HG03039 (cell line): ENCODE measurements at regions not wholly inside any gene's neighbourhood (a gene's known extent, or its start where the extent isn't known, plus 50 kb on each side); places are given as distances from the start of the nearest gene placed in this dataset.
"Not testable (repeated sequence)": the region's sequence is repeated elsewhere in the genome, so short reads cannot be mapped to it uniquely, and the experiment has no call there.

Experiments used
- ATAC-seq: cut with Tn5 transposase; IDR thresholded peaks from one replicate; pipeline ENCODE4 v1.9.1; 2021; ENCODE audit warnings: mild to moderate bottlenecking, moderate library complexity; ENCODE audit not compliant: unreplicated experiment

DNA sequence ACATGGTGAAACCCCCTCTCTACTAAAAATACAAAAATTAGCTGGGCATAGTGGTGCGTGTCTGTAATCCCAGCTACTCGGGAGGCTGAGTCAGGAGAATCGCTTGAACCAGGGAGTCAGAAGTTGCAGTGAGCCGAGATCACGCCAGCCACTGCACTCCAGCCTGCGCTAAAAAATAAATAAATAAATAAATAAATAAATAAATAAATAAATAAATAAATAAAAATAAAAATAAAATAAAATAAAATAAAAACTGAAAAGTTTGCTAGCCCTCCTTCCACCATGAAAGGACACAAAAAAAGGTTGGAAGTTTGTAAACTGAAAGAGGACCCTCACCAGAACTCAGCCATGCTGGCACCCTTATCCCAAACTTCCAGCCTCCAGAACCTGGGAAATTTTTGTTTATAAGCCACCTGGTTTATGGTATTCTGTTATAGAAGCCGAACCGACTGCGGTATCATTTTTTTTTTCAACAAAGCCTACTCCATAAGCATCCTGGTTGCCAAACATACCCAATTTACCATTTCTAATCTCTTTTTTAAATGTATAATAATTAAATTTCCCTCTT is 448.2 kb downstream of the SEMA3D start:
- no peak for ATAC-seq

DNA sequence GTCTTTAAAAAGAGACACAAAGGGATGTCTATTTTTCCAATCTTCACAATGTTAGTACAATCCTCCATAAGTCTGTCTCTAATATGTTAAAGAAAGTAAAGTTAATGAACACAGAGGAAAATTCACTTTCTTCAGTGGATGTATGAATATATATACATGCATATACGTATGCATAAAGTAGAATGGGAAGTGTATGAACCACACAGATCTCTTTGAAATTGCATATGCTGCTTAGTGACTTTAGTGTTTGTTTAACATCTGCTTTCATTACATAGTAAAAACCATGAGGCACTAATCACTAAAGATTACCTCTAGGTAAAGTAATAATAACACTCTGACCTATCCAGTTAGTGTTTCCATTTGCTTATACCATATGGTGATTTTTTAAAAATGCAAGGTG is 451.2 kb downstream of the SEMA3D start:
- ATAC-seq = no peak

DNA sequence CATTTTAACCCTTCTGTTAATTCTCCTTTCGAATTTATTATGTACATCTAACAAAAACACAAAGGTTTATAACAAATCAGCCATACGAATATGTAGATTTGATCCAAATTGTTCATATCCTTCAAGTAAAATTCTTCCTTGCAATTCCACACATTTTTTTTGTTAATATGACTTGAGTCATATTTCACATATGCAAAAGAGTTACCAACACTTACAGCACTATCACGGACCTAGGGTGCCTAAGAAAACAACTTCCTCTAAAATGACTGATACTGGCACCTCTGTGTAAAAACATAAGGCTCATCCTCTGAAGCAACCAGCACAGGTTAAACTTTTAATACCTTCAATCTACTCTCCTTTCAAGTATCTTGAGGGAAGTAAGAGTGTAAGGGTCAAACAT is 451.8 kb downstream of the SEMA3D start:
- ATAC-seq = no peak

DNA sequence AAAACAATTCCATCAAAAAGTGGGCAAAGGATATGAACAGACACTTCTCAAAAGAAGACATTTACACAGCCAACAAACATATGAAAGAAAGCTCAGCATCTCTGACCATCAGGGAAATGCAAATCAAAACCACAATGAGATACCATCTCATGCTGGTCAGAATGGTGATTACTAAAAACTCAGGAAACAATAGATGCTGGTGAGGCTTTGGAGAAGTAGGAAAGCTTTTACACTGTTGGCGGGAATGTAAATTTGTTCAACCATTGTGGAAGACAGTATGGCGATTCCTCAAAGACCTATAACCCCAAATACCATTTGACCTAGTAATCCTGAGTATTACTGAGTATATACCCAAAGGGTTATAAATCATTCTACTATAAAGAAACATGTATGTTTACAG is 452.9 kb downstream of the SEMA3D start:
- ATAC-seq = not testable (repeated sequence)

DNA sequence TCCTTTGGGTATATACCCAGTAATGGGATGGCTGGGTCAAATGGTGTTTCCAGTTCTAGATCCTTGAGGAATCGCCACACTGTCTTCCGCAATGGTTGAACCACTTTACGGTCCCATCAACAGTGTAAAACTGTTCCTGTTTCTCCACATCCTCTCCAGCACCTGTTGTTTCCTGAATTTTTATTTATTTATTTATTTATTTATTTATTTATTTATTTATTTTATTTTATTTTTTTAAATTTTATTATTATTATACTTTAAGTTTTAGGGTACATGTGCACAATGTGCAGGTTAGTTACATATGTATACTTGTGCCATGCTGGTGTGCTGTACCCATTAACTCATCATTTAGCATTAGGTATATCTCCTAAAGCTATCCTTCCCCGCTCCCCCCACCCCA is 456.0 kb downstream of the SEMA3D start:
- not testable (repeated sequence) for ATAC-seq

DNA sequence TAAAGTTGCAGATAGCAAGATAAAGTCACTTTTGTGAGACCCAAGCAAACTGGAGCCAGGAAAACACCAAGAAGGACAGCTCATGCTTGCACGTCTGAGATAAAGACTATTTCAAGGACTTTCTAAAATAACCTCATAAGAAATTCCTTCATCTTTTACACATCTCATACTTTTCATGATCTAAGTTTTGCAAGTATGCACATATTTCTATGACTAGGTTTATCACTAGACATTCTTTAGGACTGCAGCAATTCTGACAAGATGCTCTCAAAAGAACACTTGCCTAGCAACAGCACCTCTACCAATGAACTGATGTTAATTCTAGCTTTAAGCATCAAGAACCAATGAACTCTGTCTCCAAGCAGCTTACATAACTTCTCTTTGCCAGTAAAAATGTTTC is 457.6 kb downstream of the SEMA3D start:
- ATAC-seq = no peak

DNA sequence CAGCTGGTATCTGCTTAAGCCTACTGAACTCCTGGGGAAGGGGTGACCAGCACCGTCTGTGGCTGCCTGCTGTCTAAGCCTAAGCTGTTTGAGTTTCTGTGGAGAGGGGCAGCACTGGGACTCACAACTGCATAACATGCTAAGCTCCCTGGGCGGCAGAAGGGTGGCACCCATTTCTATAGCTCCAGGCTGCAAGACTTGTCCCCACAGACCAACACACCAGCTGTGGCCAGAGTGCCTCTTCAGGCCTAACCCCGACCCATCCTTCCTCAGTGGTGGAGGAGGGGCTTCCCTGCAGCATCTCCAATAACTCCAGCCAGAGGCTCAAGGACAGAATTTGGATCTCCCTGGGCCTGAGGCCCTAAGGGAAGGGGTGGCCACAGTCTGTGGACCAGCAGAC is 464.1 kb downstream of the SEMA3D start:
- no peak for ATAC-seq

DNA sequence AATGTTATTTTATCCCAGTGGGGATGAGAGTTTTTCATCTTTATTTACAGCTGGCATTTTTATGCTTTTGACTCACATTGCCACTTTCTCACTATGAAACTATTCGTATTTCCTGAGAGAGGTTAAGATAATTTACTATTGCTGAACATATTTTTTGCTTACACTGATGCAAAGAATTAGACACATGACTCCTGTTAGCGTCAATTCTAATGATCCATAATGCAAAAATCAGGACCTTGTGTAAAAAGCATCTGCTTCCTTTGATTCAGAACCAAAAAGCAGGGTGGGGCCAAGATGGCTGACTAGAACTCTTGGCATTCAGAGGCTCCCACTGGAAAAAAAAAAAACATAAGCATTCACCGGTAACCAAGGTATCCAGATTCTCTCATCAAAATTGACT is 464.8 kb downstream of the SEMA3D start:
- ATAC-seq = no peak

DNA sequence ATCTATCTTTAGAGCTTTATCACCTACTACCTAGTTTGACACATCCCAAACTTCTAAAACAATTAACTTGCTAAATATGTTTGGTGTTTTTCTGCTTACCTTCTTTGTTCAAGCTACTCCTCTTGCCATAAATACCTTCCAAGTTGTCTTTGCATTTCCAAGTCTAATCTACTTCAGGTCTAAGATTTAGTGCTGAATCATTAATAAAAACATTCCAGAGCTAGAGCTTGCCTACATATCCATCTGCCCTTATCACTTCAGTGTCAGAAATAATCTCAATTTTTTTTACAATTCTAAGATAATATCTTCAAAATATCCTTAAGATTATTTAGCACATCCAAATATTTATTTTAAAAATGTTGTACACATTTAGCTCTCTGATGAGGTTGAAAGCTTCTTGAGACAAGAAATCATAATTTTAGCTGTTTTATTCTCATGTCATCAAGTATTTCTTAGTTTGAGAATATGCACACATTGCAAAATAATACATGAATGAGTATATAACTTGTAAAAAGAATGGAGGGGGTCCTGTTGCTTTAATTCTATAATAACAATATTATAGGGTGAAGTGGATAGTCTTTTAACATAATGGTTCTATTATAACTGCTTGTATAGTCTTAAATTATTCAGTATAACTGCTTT is 466.3 kb downstream of the SEMA3D start:
- ATAC-seq = no peak

DNA sequence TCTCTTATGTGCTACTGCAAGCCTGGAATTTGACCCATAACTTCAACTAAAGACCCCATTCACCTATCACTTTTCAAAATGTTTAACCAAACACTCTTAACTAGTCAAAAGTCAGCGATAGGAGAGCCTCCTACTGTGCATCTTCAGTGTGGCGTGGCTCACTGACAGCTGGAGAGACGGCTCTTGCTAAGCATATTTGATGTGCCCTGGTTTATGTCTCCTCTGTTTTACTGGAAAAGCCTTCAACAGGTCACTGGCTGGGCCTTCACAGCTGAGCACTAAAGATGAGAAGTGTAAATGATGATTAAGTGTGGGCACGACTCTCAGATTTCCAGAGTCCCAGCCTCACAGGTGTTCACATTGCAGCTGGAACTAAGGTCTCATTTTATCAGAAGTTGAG is 472.1 kb downstream of the SEMA3D start:
- ATAC-seq = no peak

DNA sequence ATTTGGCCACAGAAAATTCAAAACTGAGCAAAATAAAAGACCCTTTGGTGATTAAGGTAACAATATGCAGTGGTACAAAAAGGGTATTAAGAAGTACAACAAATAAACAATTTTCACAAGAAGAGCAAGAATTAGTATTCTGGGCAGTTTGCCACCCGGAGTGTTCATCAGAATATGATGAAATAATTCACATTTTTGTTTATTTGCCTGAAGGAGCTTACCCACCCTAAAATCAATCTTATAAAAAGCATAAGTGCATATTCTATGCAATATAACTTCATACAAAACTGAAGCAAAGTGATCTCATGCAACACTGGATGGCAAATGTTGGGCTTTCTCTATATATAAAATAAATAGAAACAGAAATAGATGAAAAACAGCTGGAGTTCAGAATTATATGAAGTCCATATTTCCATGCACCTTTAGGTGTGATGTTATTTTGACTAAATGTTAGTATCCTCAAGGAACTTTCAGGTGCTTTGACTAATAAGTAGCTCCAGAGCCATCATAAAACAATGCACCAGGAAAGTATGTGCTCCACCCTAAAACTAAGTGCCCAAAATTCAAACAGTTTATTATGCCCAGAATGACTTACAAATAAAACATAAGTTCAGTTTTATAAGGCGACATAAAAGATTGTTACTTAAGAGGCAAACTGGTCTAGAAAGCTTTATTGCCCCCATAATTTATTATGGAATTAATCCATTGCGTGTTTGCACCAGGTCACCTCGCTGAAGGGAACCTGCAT is 474.3 kb downstream of the SEMA3D start:
- ATAC-seq = no peak

DNA sequence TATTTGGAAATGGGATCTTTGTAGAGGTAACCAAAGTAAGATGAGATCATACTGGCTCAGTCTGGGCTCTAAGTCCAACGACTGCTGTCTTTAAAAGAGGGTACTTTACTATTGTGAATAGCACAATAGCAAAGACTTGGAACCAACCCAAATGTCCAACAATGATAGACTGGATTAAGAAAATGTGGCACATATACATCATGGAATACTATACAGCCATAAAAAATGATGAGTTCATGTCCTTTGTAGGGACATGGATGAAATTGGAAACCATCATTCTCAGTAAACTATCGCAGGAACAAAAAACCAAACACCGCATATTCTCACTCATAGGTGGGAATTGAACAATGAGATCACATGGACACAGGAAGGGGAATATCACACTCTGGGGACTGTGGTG is 476.3 kb downstream of the SEMA3D start:
- not testable (repeated sequence) for ATAC-seq

DNA sequence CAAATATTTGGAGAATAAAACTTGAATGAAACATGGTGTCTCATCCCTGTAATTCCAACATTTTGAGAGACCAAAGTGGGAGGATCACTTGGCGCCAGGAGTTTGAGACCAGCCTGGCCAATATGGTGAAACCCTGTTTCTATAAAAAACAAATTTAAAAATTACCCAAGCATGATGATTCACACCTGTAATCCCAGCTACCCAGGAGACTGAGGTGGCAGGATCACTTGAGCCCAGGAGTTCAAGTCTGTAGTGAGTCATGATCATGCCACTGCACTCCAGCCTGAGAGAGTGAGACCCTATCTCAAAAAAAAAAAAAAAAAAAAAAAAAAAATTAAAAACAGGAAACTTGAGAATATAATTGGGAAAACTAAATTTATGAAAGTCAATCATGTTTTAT is 481.1 kb downstream of the SEMA3D start:
- no peak for ATAC-seq

DNA sequence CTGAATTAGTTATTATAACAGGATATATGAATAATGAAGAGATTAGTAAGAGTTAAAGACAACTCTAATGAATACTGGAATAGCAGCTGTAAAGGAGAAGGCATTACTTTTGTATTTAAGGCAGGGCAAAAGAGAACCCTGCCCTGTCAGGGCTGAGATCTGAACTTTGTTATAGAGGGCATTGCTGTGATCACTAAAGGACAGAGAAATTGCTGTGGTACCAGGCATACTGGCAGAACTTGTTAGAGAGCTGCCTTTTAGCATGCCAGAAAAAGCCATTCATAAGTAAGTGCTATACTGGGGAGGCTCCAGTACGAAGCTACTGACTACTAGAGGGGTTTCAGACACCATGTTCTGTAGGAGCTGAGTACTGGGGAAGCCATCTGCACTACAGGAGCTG is 481.8 kb downstream of the SEMA3D start:
- no peak for ATAC-seq

DNA sequence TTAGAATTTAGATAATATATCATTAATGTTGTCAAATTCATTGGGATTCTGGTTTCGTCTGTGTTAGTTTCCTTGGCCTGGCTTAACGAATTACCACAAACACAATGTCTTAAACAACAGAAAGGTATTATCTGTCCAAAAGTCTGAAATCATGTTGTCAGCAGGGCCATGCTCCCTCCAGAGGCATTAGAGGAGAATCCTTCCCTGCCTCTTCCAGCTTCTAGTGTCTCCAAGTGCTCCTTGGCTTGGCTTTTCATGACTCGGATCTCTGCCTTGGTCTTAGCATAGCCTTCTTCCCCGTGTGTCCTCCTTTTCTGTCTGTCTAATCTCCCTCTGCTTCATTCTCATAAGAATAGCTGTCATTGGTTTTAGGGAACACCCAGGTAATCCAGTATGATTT is 482.5 kb downstream of the SEMA3D start:
- ATAC-seq = no peak

DNA sequence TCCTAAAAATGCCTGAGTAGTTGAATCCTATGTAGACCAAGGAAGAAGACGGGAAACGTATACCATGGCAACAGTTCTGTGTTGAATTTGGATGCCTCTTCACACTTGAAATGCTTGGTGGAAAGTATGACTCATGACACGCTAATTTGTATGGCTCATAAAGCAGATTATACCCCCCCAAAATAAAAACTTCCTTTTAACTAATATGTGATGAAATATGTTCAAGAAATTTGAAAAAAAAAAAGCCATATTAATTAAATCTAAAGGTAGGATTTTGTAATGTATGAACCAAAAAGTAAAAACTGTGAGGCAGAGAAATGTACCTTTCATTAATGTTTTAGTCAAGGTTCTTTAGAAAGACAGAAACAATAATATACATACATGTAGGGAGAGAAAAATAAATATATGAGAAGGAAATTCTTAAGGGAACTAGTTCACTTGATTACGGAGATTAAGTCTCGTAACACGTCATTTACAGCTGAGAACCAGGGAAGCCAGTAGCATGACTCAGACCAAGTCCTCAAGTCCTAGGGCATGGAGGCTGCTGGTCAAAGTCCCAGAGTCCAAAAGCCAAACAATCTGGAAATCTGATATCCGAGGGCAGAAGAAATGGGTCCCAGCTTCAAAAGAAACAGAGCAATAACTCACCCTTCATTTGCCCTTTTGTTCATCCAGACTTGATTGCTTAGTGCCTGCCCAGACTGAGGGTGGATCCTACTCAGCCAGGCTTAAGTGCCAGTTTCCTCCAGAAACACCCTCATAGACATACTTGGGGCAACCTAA is 485.1 kb downstream of the SEMA3D start:
- ATAC-seq = no peak

DNA sequence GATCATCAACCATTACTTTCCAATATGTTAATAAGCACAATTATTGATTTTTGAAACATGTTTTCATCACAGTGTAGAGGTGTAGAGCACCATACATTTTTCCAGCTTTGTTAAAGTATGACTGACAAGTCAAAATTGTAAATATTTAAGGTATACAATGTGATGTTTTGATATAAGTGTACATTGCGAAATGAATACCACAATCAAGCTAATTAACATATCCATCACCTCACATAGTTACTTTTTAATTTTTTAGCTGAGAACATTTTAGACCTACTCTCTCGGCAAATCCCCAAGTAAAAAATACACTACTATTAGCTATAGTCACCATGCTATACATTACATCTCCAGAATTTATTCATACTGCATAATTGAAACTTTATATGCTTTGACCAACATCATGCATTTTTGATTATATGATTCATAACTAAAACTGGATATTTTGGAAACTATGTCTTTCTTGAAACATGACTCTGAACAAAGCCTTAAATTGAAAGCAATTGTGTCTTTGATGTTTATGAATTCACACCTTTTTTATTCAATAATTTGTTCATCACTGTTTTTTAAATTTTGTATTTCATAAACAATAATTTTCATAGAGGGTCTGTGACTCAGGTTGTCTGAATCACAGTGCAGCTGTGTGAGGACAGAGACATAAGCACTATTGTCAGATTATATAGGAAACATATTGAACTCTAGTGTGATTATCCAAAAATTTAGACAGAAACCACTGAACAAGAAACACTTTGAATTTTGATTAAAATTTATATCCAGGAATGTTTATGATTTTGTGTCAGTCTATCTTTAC is 486.1 kb downstream of the SEMA3D start:
- no peak for ATAC-seq

DNA sequence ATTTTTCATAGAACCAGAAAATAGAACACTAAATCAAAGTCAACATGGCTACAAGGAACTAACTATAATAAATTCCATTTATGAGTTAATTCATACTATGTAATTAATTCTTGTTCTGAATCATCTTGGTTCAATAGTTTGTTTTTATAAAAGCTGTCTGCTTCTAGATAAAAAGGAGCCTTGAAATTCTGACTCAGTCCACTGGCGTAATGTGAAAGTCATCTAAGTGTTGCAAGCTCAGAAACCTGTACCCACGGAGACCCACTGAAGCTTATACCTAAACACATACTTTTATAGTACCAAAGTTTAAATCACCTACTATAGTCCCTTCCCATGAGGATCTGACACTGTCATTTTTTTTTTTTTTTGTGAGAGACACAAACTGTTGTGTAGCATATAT is 489.4 kb downstream of the SEMA3D start:
- ATAC-seq = no peak

DNA sequence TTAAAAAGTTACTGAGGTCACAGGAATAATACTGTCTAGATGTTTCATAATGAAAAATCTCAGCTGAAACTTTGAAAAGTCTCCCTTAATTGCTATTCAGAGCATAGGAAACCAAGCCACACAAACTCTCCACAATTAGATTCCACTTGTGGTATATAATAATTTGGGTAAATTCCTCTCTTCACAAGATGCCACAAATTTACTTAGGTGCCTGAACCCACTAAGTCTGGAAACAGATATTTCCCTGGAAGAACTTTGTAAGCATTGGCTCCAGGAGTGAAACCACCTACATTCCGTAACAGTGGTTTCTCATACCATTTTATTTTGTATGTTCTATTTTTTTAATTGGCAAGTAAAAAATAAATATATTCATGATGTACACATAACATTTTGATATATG is 493.4 kb downstream of the SEMA3D start:
- ATAC-seq = no peak

DNA sequence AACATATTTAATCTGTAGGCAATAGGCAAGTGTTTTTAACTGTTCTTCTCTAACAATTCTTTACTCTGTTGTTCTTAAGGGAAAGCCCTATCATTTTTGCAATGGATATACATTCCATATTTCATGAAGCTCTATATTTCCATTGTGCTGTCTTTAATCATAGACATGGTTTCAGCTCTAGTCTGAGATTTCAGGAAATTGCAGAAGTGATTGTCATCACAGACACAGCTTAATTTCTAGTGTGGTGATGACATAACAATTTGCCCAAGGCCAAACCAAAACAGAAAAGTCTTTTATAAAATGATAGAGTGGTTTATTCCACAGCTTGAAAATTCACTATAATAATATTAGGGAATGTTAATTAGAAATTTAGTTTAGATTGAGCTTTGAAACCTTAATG is 494.1 kb upstream of the SEMA3A start:
- ATAC-seq = no peak

DNA sequence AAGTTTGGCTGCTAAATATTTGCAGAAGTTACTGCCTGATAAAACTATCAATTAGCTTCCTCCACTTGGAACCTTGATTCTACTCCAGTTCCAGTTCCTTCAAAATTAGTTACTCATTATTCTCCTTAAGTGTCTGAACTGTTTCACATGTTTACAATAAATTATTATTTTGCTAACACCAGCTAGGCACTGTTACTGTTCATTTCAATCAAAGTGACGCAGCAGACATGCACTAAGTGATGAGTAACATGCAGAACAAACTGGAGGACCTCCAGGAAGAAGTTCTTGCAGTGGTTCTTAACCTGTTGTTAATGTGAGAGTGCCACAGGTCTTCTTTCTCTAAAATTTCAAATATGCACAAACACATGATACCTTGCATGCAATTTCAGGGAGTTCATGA is 491.8 kb upstream of the SEMA3A start:
- ATAC-seq = no peak
